Osteocyte (in vitro differentiated cells): ENCODE measurements at regions not wholly inside any gene's neighbourhood (a gene's known extent, or its start where the extent isn't known, plus 50 kb on each side); places are given as distances from the start of the nearest gene placed in this dataset.

ENCODE experiments used
- DNase-seq: peaks from one replicate; pipeline ENCODE4 v3.0.0; 2021; ENCODE audit warnings: mixed read lengths; ENCODE audit not compliant: unreplicated experiment; ENCODE audit errors: extremely low spot score
- H3K27ac Mint-ChIP-seq: one replicate; pipeline ENCODE4 v1.8.0; 2021; ENCODE audit warnings: mild to moderate bottlenecking, mixed read lengths; ENCODE audit not compliant: unreplicated experiment
- H3K27me3 Mint-ChIP-seq: one replicate; pipeline ENCODE4 v1.8.0; 2021; ENCODE audit warnings: mixed read lengths; ENCODE audit not compliant: unreplicated experiment
- H3K36me3 Mint-ChIP-seq: one replicate; pipeline ENCODE4 v1.8.0; 2021; ENCODE audit warnings: mixed read lengths; ENCODE audit not compliant: unreplicated experiment
- H3K4me1 Mint-ChIP-seq: one replicate; pipeline ENCODE4 v1.8.0; 2021; ENCODE audit warnings: mixed read lengths; ENCODE audit not compliant: unreplicated experiment
- H3K4me3 Mint-ChIP-seq: one replicate; pipeline ENCODE4 v1.8.0; 2021; ENCODE audit warnings: mild to moderate bottlenecking, moderate library complexity, mixed read lengths; ENCODE audit not compliant: unreplicated experiment
- H3K9me3 Mint-ChIP-seq: one replicate; pipeline ENCODE4 v1.8.0; 2021; ENCODE audit warnings: mixed read lengths; ENCODE audit not compliant: unreplicated experiment
- TF ChIP-seq, protein P1 (sequence below): fragments of 200-600 bp; sonication (generic); IDR thresholded peaks from 2 replicates; pipeline ENCODE4 v1.5.0; 2021; ENCODE audit warnings: antibody characterized with exemption, mild to moderate bottlenecking, moderate library complexity

DNA sequence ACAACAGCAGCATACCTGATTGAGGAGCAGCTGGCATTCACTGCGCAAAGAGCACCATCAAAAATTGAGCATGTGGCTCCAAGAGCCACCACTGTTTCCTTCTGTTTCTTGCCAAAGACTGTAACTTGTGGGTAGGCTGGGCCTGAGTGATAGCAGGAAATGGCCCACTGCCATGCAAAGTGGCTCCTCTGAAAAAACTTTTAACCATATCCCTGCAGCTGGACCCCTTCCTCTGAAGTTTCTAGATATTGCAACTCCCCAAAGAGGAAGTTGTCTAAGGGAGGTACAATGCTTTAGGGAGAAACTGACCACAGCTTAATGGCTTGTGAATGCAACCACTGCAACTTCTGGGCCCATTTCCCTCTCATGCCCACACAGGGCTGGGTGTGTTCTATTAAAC, 355.4 kb upstream of the PDE4D start:
- no peak overlapping the region for H3K4me3 Mint-ChIP-seq
- no peak for DNase-seq

DNA sequence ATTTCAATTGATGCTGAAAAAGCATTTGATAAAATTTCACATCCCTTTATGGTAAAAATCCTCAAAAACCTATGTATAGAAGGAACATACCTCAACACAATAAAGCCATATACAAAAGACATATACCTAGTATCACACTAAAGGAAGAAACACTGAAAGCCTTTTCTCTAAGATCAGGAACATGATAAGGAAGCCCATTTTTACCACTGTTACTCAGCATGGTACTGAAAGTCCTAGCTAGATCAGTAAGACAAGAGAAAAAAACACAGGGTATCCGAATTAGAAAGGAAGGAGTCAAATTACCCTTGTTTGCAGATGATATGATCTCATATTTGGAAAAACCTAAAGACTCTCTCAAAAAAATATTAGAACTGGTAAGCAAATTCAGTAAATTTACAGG, 350.2 kb upstream of the PDE4D start:
- TF ChIP-seq, protein P1, sequence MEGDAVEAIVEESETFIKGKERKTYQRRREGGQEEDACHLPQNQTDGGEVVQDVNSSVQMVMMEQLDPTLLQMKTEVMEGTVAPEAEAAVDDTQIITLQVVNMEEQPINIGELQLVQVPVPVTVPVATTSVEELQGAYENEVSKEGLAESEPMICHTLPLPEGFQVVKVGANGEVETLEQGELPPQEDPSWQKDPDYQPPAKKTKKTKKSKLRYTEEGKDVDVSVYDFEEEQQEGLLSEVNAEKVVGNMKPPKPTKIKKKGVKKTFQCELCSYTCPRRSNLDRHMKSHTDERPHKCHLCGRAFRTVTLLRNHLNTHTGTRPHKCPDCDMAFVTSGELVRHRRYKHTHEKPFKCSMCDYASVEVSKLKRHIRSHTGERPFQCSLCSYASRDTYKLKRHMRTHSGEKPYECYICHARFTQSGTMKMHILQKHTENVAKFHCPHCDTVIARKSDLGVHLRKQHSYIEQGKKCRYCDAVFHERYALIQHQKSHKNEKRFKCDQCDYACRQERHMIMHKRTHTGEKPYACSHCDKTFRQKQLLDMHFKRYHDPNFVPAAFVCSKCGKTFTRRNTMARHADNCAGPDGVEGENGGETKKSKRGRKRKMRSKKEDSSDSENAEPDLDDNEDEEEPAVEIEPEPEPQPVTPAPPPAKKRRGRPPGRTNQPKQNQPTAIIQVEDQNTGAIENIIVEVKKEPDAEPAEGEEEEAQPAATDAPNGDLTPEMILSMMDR: no peak
- DNase-seq: no peak
- H3K4me3 Mint-ChIP-seq: no peak overlapping the region
- peaks cover 3% of the 10 kb centered on the region for H3K36me3 Mint-ChIP-seq
- H3K27ac Mint-ChIP-seq: no peak overlapping the region
- H3K9me3 Mint-ChIP-seq: peaks cover 19% of the 10 kb centered on the region
- peaks cover 14% of the 10 kb centered on the region for H3K27me3 Mint-ChIP-seq
- H3K4me1 Mint-ChIP-seq: no peaks in the 10 kb centered on the region

More for the DNA sequence above, 355.4 kb upstream of the PDE4D start:
- peaks cover 7% of the 10 kb centered on the region for H3K27me3 Mint-ChIP-seq
- peaks cover 7% of the 10 kb centered on the region for H3K9me3 Mint-ChIP-seq
- no peak overlapping the region for H3K27ac Mint-ChIP-seq
- TF ChIP-seq, protein P1: no peak
- H3K4me1 Mint-ChIP-seq: peaks cover 13% of the 10 kb centered on the region
- no peaks in the 10 kb centered on the region for H3K36me3 Mint-ChIP-seq

DNA sequence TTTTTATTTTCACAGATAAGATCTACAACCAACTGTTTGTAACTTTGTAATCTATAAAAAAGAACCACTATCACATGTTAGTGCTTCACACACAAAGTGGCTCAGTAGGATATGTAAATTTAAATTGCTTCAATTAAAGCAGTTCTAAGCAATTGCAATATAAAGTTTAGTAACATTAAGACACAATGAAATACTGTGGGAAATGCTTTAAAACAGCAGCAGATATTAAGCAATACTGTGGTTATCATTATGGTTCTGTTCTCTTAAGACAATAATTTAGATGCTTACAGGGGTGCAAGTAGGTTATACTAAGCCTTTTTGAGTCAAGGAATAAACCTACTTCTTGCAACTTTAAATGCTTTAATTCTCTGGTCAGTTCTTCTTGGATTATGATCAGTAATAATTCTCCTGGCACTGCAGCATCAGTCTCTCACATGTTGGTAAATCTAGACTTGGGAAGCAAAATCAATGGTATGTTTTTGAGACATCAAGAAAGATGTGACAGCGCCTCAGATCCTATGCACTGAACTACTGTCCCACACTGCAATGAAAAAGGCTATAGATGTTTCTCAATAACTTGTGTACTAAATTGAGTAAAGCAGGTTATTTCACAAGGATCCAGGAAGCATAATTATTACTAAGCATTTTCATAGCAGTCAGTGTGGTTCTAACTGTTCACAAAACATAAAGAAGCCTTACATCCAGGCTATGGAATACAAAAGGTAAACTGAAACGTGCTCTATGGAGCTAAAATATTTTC, 338.7 kb upstream of the PDE4D start:
- TF ChIP-seq, protein P1: no peak
- Mint-ChIP-seq H3K27ac (no peak overlapping the region), H3K9me3 (no peaks in the 10 kb centered on the region), H3K27me3 (peaks cover 21% of the 10 kb centered on the region), H3K4me1 (peaks cover 4% of the 10 kb centered on the region), H3K4me3 (no peak overlapping the region), H3K36me3 (peaks cover 3% of the 10 kb centered on the region)
- DNase-seq: no peak

DNA sequence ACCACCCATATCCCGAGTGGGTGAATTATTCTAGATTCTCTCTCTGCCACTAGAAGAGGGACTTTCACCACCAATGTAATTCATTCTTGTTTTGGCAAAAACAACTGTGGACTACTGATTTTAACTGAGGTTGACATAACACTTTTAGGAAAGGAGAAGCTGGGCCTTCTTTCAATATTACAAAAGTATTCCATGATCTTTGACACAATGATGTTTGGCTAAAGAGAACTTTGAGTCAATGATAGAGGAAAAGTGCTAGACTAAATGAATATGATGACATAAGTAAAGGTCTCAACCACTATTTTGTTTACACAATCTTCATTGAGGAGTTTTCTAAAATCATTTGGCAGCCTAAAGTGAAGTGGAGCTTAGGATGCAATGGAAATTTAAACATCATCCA, 336.9 kb upstream of the PDE4D start:
- Mint-ChIP-seq H3K9me3 (no peaks in the 10 kb centered on the region), H3K27me3 (peaks cover 17% of the 10 kb centered on the region), H3K4me3 (no peak overlapping the region), H3K27ac (no peak overlapping the region), H3K4me1 (peaks cover 7% of the 10 kb centered on the region), H3K36me3 (peaks cover 3% of the 10 kb centered on the region)
- TF ChIP-seq, protein P1: no peak
- no peak for DNase-seq

DNA sequence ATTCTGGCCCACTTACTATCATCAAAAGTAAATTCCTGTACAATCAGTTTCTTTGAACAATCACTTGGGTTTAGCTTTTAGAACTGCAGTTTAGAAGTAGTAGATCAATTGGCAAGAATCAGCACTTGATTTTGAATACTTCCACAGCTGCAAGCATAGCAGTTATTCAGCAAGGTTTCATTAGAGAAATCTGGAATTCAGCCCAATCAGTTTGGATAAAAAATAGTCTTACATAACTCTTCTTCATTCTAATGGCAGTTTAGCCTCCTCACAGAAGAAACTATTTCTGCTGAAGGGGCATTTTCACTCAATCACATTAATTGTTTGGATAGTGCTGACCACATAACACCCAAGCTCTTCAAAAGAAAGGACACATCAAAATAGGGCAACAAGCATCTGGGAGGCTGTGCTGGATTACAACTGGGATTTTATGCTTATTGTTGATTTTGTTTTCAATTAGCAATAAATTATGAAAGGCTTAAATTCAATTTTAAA, 336.2 kb upstream of the PDE4D start:
- TF ChIP-seq, protein P1: no peak
- H3K27me3 Mint-ChIP-seq: peaks cover 15% of the 10 kb centered on the region
- peaks cover 7% of the 10 kb centered on the region for H3K4me1 Mint-ChIP-seq
- H3K9me3 Mint-ChIP-seq: no peaks in the 10 kb centered on the region
- peaks cover 3% of the 10 kb centered on the region for H3K36me3 Mint-ChIP-seq
- H3K4me3 Mint-ChIP-seq: no peak overlapping the region
- no peak for DNase-seq
- H3K27ac Mint-ChIP-seq: no peak overlapping the region
